ENCODE measurements at regions not wholly inside any gene's neighbourhood (a gene's known extent, or its start where the extent isn't known, plus 50 kb on each side); places are given as distances from the start of the nearest gene placed in this dataset.
"Not testable (repeated sequence)": the region's sequence is repeated elsewhere in the genome, so short reads cannot be mapped to it uniquely, and the experiment has no call there.

GRCh38 chr6:48713612-48714011 lies 602.6 kb upstream of the PTCHD4 start:
- no peak for ATAC-seq

- ATAC-seq = no peak
Observed at GRCh38 chr6:48706310-48706709, 595.3 kb upstream of the PTCHD4 start.

GRCh38 chr6:48701572-48701971 lies 590.6 kb upstream of the PTCHD4 start:
- no peak for ATAC-seq

- ATAC-seq = no peak
Observed at GRCh38 chr6:48695872-48696271, 584.9 kb upstream of the PTCHD4 start.

GRCh38 chr6:48691420-48691819 lies 580.4 kb upstream of the PTCHD4 start:
- ATAC-seq = no peak

GRCh38 chr6:48689498-48689897 lies 578.5 kb upstream of the PTCHD4 start:
- no peak for ATAC-seq

GRCh38 chr6:48678390-48678789 lies 567.4 kb upstream of the PTCHD4 start:
- ATAC-seq = no peak

- ATAC-seq = no peak
Observed at GRCh38 chr6:48671505-48671904, 560.5 kb upstream of the PTCHD4 start.

GRCh38 chr6:48670546-48670945 lies 559.5 kb upstream of the PTCHD4 start:
- no peak for ATAC-seq

GRCh38 chr6:48667797-48668196 lies 556.8 kb upstream of the PTCHD4 start:
- ATAC-seq = no peak

- no peak for ATAC-seq
Observed at GRCh38 chr6:48664826-48665225, 553.8 kb upstream of the PTCHD4 start.

GRCh38 chr6:48658915-48659314 lies 547.9 kb upstream of the PTCHD4 start:
- ATAC-seq = no peak

- no peak for ATAC-seq
Observed at GRCh38 chr6:48641544-48641943, 530.5 kb upstream of the PTCHD4 start.

GRCh38 chr6:48638796-48639195 lies 527.8 kb upstream of the PTCHD4 start:
- ATAC-seq = not testable (repeated sequence)

GRCh38 chr6:48630511-48630910 lies 519.5 kb upstream of the PTCHD4 start:
- no peak for ATAC-seq

GRCh38 chr6:48628316-48628715 lies 517.3 kb upstream of the PTCHD4 start:
- ATAC-seq = no peak

GRCh38 chr6:48626421-48626820 lies 515.4 kb upstream of the PTCHD4 start:
- no peak for ATAC-seq

GRCh38 chr6:48624631-48625030 lies 513.6 kb upstream of the PTCHD4 start:
- ATAC-seq = no peak

GRCh38 chr6:48619771-48620170 lies 508.8 kb upstream of the PTCHD4 start:
- no peak for ATAC-seq

GRCh38 chr6:48615041-48615440 lies 504.0 kb upstream of the PTCHD4 start:
- no peak for ATAC-seq

- no peak for ATAC-seq
Observed at GRCh38 chr6:48614326-48614725, 503.3 kb upstream of the PTCHD4 start.

- ATAC-seq = no peak
Observed at GRCh38 chr6:48613231-48613949, 502.4 kb upstream of the PTCHD4 start.

- ATAC-seq = no peak
Observed at GRCh38 chr6:48611332-48611731, 500.3 kb upstream of the PTCHD4 start.

- ATAC-seq = no peak
Observed at GRCh38 chr6:48610846-48611245, 499.8 kb upstream of the PTCHD4 start.

- no peak for ATAC-seq
Observed at GRCh38 chr6:48606618-48607017, 495.6 kb upstream of the PTCHD4 start.
